ENCODE measurements at regions not wholly inside any gene's neighbourhood (a gene's known extent, or its start where the extent isn't known, plus 50 kb on each side); places are given as distances from the start of the nearest gene placed in this dataset.
"Not testable (repeated sequence)": the region's sequence is repeated elsewhere in the genome, so short reads cannot be mapped to it uniquely, and the experiment has no call there.

GRCh38 chr18:49731860-49732311 lies 81.4 kb downstream of the ACAA2 start:
- DNase-seq: no peak

GRCh38 chr18:49731421-49731841 lies 81.9 kb downstream of the ACAA2 start:
- no peak for DNase-seq

- DNase-seq: no peak
Measured at GRCh38 chr18:49730951-49731391, 82.4 kb downstream of the ACAA2 start.

GRCh38 chr18:49728542-49728941 lies 84.8 kb downstream of the ACAA2 start:
- DNase-seq: peak; percentile 2

- no peak for DNase-seq
Measured at GRCh38 chr18:49727816-49728215, 85.5 kb downstream of the ACAA2 start.

- no peak for DNase-seq
Measured at GRCh38 chr18:49726675-49726963, 86.7 kb downstream of the ACAA2 start.

- DNase-seq: no peak
Measured at GRCh38 chr18:49725809-49726674, 87.3 kb downstream of the ACAA2 start.

GRCh38 chr18:49723648-49724180 lies 89.6 kb downstream of the ACAA2 start:
- DNase-seq: no peak

- no peak for DNase-seq
Measured at GRCh38 chr18:49722477-49722876, 90.9 kb downstream of the ACAA2 start.

GRCh38 chr18:49721981-49722380 lies 91.4 kb downstream of the ACAA2 start:
- DNase-seq: no peak

- not testable (repeated sequence) for DNase-seq
Measured at GRCh38 chr18:49720944-49721343, 92.4 kb downstream of the ACAA2 start.

GRCh38 chr18:49717617-49718016 lies 95.7 kb downstream of the ACAA2 start:
- no peak for DNase-seq

GRCh38 chr18:49716035-49716434 lies 97.3 kb downstream of the ACAA2 start:
- peak; percentile 4 for DNase-seq

- DNase-seq: no peak
Measured at GRCh38 chr18:49709347-49709690, 104.0 kb downstream of the ACAA2 start.

- DNase-seq: no peak
Measured at GRCh38 chr18:49708662-49709346, 104.5 kb downstream of the ACAA2 start.

- no peak for DNase-seq
Measured at GRCh38 chr18:49707599-49707998, 105.7 kb downstream of the ACAA2 start.

GRCh38 chr18:49704334-49704733 lies 109.0 kb downstream of the ACAA2 start:
- peak; percentile 58 for DNase-seq

GRCh38 chr18:49701190-49701589 lies 112.1 kb downstream of the ACAA2 start:
- DNase-seq: no peak

GRCh38 chr18:49699303-49699702 lies 114.0 kb downstream of the ACAA2 start:
- no peak for DNase-seq

GRCh38 chr18:49698525-49699025 lies 114.8 kb downstream of the ACAA2 start:
- no peak for DNase-seq

GRCh38 chr18:49697757-49698524 lies 115.4 kb downstream of the ACAA2 start:
- DNase-seq: no peak

- DNase-seq: no peak
Measured at GRCh38 chr18:49697049-49697448, 116.3 kb downstream of the ACAA2 start.

- DNase-seq: no peak
Measured at GRCh38 chr18:49694402-49694801, 118.9 kb downstream of the ACAA2 start.
